ENCODE measurements at regions not wholly inside any gene's neighbourhood (a gene's known extent, or its start where the extent isn't known, plus 50 kb on each side); places are given as distances from the start of the nearest gene placed in this dataset.
A peak's percentile ranks its signal among the peaks of the same experiment; 100 is the strongest.

DNA sequence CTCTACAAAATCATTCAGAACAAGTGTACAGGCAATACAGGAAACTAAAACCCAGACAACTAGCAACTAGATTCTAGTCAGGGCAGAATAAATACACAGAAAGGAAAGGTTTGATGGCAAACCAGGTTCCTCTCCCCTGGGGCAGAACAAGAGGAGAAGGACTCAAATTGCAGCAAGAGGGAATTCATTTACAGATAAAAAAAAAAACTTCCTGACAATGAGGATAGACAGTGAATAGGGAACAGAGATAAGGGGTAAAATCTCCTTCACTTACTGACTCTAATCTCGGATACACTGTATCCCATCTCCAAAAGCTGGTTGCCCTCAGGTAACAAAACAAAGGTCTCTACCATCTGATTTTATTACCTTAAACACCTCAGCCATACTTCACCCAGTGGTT lies 244.0 kb downstream of the SEC61B start:
- 73 to 81% methylated on average over 1 of the region's 1 CpG for WGBS, 2 donors
- Histone ChIP-seq H3K27ac (peak overlapping the region; percentile 45 to 80 (median 70)), H3K27me3 (no peaks in the 10 kb centered on the region), H3K9me3 (no peaks in the 10 kb centered on the region), H3K4me3 (no peak overlapping the region), H3K4me1 (peaks cover 0 to 30% (median 20%) of the 10 kb centered on the region in 4 donors), H3K36me3 (no peaks in the 10 kb centered on the region)
- TF ChIP-seq EP300 (IDR thresholded peaks at IDR 0.05), result no peak
- TF ChIP-seq, protein P1, sequence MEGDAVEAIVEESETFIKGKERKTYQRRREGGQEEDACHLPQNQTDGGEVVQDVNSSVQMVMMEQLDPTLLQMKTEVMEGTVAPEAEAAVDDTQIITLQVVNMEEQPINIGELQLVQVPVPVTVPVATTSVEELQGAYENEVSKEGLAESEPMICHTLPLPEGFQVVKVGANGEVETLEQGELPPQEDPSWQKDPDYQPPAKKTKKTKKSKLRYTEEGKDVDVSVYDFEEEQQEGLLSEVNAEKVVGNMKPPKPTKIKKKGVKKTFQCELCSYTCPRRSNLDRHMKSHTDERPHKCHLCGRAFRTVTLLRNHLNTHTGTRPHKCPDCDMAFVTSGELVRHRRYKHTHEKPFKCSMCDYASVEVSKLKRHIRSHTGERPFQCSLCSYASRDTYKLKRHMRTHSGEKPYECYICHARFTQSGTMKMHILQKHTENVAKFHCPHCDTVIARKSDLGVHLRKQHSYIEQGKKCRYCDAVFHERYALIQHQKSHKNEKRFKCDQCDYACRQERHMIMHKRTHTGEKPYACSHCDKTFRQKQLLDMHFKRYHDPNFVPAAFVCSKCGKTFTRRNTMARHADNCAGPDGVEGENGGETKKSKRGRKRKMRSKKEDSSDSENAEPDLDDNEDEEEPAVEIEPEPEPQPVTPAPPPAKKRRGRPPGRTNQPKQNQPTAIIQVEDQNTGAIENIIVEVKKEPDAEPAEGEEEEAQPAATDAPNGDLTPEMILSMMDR (IDR thresholded peaks at IDR 0.05), result no peak
- no peak for TF ChIP-seq POLR2AphosphoS5 (IDR thresholded peaks at IDR 0.05)
- no peak for TF ChIP-seq POLR2A (IDR thresholded peaks at IDR 0.05)
- DNase-seq, result no peak
- intact Hi-C loops (cut with DNase I), result no loop called here

DNA sequence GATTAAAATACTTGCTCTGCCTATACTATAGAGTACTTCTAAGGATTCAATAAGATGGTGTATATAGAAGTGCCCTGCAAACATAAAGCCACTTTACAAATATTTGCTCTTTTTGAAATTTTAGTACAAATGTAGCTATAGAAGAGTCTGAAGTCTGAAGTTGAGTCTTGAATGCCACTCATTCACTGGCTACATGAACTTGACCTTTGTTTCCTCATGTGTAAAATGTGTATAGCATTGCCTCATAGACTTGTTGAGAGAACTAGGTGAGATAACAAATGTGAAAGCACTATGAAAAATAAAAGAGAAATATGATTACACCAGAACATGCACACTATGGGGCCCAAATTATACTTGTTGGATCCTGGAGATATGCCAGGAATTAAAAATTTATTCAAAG lies 244.7 kb downstream of the SEC61B start:
- Histone ChIP-seq H3K27ac (peak overlapping the region in 2 of 4 donors; percentile 78 to 80), H3K4me3 (no peak overlapping the region), H3K36me3 (no peaks in the 10 kb centered on the region), H3K9me3 (no peaks in the 10 kb centered on the region), H3K27me3 (no peaks in the 10 kb centered on the region), H3K4me1 (peaks cover 0 to 30% (median 20%) of the 10 kb centered on the region in 4 donors)
- intact Hi-C loops (cut with DNase I), result no loop called here
- no peak for DNase-seq
- no peak for TF ChIP-seq POLR2AphosphoS5 (IDR thresholded peaks at IDR 0.05)
- no peak for TF ChIP-seq POLR2A (IDR thresholded peaks at IDR 0.05)
- TF ChIP-seq EP300 (IDR thresholded peaks at IDR 0.05), result no peak
- TF ChIP-seq, protein P1 (IDR thresholded peaks at IDR 0.05), result no peak

DNA sequence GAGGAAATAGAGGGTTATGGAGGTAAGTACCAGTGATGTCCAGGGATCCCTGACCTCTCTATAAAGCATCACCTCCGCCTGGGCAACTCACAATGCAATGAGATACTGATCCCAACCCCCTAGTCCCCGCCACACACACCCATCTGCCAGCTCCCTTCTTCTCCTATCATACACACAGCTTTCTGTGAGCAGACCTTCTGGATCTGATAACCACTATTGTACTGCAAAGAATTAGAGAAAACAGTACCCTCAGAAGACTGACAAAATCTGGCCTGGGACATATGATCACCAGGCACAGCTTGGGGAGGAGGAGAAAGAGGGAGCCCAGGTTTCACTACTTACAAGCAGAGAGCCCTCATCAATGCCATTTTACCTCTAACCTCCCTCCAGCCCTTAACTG lies 249.0 kb downstream of the SEC61B start:
- H3K4me3 ChIP-seq, result no peak overlapping the region
- H3K27me3 ChIP-seq, result no peaks in the 10 kb centered on the region
- peaks cover 0 to 23% (median 8%) of the 10 kb centered on the region in 4 donors for H3K4me1 ChIP-seq
- intact Hi-C loops (cut with DNase I), result no loop called here
- TF ChIP-seq, protein P1 (IDR thresholded peaks at IDR 0.05), result no peak
- no peak overlapping the region for H3K27ac ChIP-seq
- H3K9me3 ChIP-seq, result no peaks in the 10 kb centered on the region
- H3K36me3 ChIP-seq, result no peaks in the 10 kb centered on the region
- DNase-seq, result no peak
- 82 to 91% methylated on average over 2 of the region's 2 CpGs for WGBS, 2 donors

DNA sequence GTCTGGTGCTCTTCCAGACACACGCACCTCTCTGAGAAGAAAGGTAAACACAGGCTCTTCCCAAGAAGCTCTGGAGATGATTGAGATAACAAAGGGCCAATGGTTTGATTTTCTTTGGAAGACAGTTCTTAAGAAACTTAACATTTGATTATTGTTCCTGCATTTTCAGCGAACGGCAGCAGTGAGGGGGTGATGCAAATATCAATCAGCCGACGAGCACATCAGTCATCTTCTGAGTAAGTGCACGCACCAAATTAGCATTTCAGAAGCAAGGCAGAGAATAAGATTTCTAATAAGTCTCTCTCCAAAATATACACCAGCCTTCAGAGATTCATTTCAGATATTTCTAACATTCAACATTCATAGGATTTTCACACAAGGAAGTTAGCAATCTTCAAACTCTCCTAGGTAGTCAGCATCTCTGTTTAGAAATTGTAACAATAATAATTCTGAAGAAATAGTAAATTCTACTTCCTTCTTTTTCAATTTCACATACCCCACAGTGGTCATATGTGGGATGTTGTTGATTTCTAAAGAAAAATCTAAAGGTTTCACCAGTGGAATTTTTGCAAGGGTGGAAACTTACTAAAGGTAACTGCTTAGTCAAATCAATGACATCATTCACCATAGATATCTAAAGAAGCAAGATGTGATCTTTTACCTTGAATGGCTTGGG lies 250.3 kb downstream of the SEC61B start:
- no peak for DNase-seq
- H3K4me1 ChIP-seq, result peaks cover 0 to 11% (median 4%) of the 10 kb centered on the region in 4 donors
- TF ChIP-seq POLR2A (IDR thresholded peaks at IDR 0.05) (no peak), POLR2AphosphoS5 (IDR thresholded peaks at IDR 0.05) (no peak), EP300 (IDR thresholded peaks at IDR 0.05) (no peak)
- TF ChIP-seq, protein P1 (IDR thresholded peaks at IDR 0.05), result no peak
- H3K4me3 ChIP-seq, result no peak overlapping the region
- H3K27me3 ChIP-seq, result no peaks in the 10 kb centered on the region
- WGBS, 2 donors, result 69 to 72% methylated on average over 6 of the region's 6 CpGs
- no peaks in the 10 kb centered on the region for H3K9me3 ChIP-seq
- H3K36me3 ChIP-seq, result no peaks in the 10 kb centered on the region
- intact Hi-C loops (cut with DNase I), result no loop called here
- H3K27ac ChIP-seq, result no peak overlapping the region

DNA sequence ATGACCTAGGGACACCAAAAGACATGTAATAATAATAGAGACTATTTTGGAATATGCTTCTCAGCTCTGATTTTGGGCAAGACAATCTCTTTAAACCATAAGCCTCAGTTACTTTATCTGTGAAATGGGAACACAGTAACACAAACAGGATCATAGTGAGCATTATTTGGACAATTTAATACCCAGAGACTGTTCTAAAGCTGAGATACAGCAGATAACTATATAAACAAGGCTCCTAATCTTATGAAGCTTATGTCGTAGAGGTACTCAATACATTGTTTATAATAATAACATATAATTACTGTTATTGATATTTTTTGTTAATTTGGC lies 250.8 kb downstream of the SEC61B start:
- Histone ChIP-seq H3K36me3 (no peaks in the 10 kb centered on the region), H3K4me1 (peaks cover 0 to 11% (median 4%) of the 10 kb centered on the region in 4 donors), H3K4me3 (no peak overlapping the region), H3K9me3 (no peaks in the 10 kb centered on the region), H3K27me3 (no peaks in the 10 kb centered on the region), H3K27ac (no peak overlapping the region)
- intact Hi-C loops (cut with DNase I), result no loop called here
- no peak for DNase-seq
- TF ChIP-seq POLR2AphosphoS5 (IDR thresholded peaks at IDR 0.05) (no peak), POLR2A (IDR thresholded peaks at IDR 0.05) (no peak), EP300 (IDR thresholded peaks at IDR 0.05) (no peak)
- TF ChIP-seq, protein P1 (IDR thresholded peaks at IDR 0.05), result no peak
- WGBS, 2 donors, result 84 to 87% methylated on average over 1 of the region's 1 CpG
